ENCODE measurements at regions not wholly inside any gene's neighbourhood (a gene's known extent, or its start where the extent isn't known, plus 50 kb on each side); places are given as distances from the start of the nearest gene placed in this dataset.

DNA sequence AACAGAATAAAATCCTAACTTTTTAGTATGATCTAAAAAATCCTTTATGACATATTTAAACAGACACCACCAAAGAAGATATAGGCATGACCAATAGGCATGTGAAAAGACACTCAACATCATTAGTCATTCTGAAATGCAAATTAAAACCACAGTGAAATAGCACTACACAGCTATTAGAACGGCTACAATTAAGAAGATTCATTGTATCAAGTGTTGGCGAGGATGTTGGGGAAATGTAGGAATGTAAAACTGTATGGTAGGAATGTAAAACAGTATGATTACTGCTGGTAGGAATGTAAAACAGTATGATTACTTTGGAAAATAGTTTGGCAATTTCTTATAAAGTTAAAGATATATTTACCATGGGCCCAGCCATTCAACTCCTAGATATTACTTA, 253.3 kb upstream of the TCF4 start:
- intact Hi-C loops (cut with micrococcal nuclease): no loop called here
- no CpG with 5 or more reads among the region's 2 CpGs for WGBS (ENCODE audit: insufficient coverage)
- no peak overlapping the region for H3K9ac ChIP-seq (ENCODE audit: insufficient read depth, low read length, poor library complexity, severe bottlenecking)

DNA sequence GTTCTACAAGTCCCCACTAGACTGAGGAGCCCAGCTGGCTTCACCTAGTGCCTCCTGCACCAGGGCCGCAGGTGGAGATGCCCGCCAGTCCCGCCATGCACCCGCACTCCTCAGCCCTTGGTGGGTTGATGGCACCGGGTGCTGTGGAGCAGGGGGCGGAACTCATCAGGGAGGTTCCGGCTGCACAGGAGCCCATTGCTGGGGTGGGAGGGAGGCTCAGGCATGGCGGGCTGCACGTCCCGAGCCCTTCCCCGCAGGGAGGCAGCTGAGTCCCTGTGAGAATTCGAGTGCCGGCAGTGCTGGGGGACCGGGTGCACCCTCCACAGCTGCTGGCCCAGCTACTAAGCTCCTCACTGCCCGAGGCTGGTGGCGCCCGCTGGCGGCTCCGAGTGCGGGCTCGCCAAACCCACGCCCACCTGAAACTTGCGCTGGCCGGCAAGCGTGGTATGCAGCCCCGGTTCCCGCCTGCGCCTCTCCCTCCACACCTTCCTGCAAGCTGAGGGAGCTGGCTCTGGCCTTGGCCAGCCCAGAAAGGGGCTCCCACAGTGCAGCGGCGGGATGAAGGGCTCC, 252.7 kb upstream of the TCF4 start:
- Histone ChIP-seq H3K27ac (ENCODE audit: low read depth in 1 of 2, low read length in 2 of 2) (no peak overlapping the region), H3K4me2 (replicated peaks; ENCODE audit: extremely low read depth, low read length, poor library complexity, severe bottlenecking) (no peak overlapping the region), H3K36me3 (replicated peaks in 1 of 2; ENCODE audit: control insufficient read depth in 1 of 2, insufficient read depth in 2 of 2, low read length in 2 of 2) (no peaks in the 10 kb centered on the region), H3K9me3 (replicated peaks in 1 of 2; ENCODE audit: control insufficient read depth in 1 of 2, insufficient read depth in 1 of 2, low read length in 2 of 2) (peaks cover 13 to 20% of the 10 kb centered on the region in 2 donors), H3K79me2 (ENCODE audit: insufficient read depth, low read length) (no peaks in the 10 kb centered on the region), H3K4me3 (replicated peaks in 1 of 3; ENCODE audit: low read depth in 2 of 3, low read length in 3 of 3) (no peak overlapping the region), H3K4me1 (ENCODE audit: control insufficient read depth in 1 of 2, insufficient read depth in 2 of 2, low read length in 2 of 2) (no peaks in the 10 kb centered on the region), H3K27me3 (ENCODE audit: control insufficient read depth in 2 of 2, insufficient read depth in 2 of 2, low read length in 2 of 2) (no peaks in the 10 kb centered on the region), H4K20me1 (ENCODE audit: insufficient read depth, low read length) (no peaks in the 10 kb centered on the region), H3K9ac (ENCODE audit: insufficient read depth, low read length, poor library complexity, severe bottlenecking) (no peak overlapping the region), H2AFZ (ENCODE audit: insufficient read depth, low read depth, low read length, poor library complexity, severe bottlenecking) (no peak overlapping the region)
- intact Hi-C loops (cut with micrococcal nuclease): no loop called here
- H3K36me3 Mint-ChIP-seq: no peaks in the 10 kb centered on the region
- no peak overlapping the region for H3K27ac Mint-ChIP-seq
- no peaks in the 10 kb centered on the region for H3K4me1 Mint-ChIP-seq
- peaks cover 9 to 28% (median 22%) of the 10 kb centered on the region in 7 donors for H3K9me3 Mint-ChIP-seq
- no peaks in the 10 kb centered on the region for H3K27me3 Mint-ChIP-seq (ENCODE audit: low read depth in 3 of 3)
- 85% methylated on average over 30 of the region's 30 CpGs for WGBS (ENCODE audit: insufficient coverage)
- no peak for DNase-seq
- TF ChIP-seq, protein P1, sequence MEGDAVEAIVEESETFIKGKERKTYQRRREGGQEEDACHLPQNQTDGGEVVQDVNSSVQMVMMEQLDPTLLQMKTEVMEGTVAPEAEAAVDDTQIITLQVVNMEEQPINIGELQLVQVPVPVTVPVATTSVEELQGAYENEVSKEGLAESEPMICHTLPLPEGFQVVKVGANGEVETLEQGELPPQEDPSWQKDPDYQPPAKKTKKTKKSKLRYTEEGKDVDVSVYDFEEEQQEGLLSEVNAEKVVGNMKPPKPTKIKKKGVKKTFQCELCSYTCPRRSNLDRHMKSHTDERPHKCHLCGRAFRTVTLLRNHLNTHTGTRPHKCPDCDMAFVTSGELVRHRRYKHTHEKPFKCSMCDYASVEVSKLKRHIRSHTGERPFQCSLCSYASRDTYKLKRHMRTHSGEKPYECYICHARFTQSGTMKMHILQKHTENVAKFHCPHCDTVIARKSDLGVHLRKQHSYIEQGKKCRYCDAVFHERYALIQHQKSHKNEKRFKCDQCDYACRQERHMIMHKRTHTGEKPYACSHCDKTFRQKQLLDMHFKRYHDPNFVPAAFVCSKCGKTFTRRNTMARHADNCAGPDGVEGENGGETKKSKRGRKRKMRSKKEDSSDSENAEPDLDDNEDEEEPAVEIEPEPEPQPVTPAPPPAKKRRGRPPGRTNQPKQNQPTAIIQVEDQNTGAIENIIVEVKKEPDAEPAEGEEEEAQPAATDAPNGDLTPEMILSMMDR (IDR thresholded peaks at IDR 0.05): no peak
- H3K4me3 Mint-ChIP-seq: no peak overlapping the region

More for the DNA sequence above, 253.3 kb upstream of the TCF4 start:
- H3K27me3 ChIP-seq (ENCODE audit: control insufficient read depth in 2 of 2, insufficient read depth in 2 of 2, low read length in 2 of 2): no peaks in the 10 kb centered on the region
- no peak overlapping the region for H3K4me3 Mint-ChIP-seq
- peaks cover 9 to 28% (median 22%) of the 10 kb centered on the region in 7 donors for H3K9me3 Mint-ChIP-seq
- no peak overlapping the region for H3K4me2 ChIP-seq (replicated peaks; ENCODE audit: extremely low read depth, low read length, poor library complexity, severe bottlenecking)
- DNase-seq: no peak
- H3K27ac Mint-ChIP-seq: no peak overlapping the region
- H3K9me3 ChIP-seq (replicated peaks in 1 of 2; ENCODE audit: control insufficient read depth in 1 of 2, insufficient read depth in 1 of 2, low read length in 2 of 2): peaks cover 13 to 20% of the 10 kb centered on the region in 2 donors
- H2AFZ ChIP-seq (ENCODE audit: insufficient read depth, low read depth, low read length, poor library complexity, severe bottlenecking): no peak overlapping the region
- H3K27ac ChIP-seq (ENCODE audit: low read depth in 1 of 2, low read length in 2 of 2): no peak overlapping the region
- TF ChIP-seq, protein P1 (IDR thresholded peaks at IDR 0.05): no peak
- no peaks in the 10 kb centered on the region for H3K27me3 Mint-ChIP-seq (ENCODE audit: low read depth in 3 of 3)
- H3K4me1 Mint-ChIP-seq: no peaks in the 10 kb centered on the region
- no peaks in the 10 kb centered on the region for H3K79me2 ChIP-seq (ENCODE audit: insufficient read depth, low read length)
- H3K4me1 ChIP-seq (ENCODE audit: control insufficient read depth in 1 of 2, insufficient read depth in 2 of 2, low read length in 2 of 2): no peaks in the 10 kb centered on the region
- H3K36me3 Mint-ChIP-seq: no peaks in the 10 kb centered on the region
- no peaks in the 10 kb centered on the region for H3K36me3 ChIP-seq (replicated peaks in 1 of 2; ENCODE audit: control insufficient read depth in 1 of 2, insufficient read depth in 2 of 2, low read length in 2 of 2)
- H3K4me3 ChIP-seq (replicated peaks in 1 of 3; ENCODE audit: low read depth in 2 of 3, low read length in 3 of 3): no peak overlapping the region
- H4K20me1 ChIP-seq (ENCODE audit: insufficient read depth, low read length): no peaks in the 10 kb centered on the region
